ENCODE measurements at regions not wholly inside any gene's neighbourhood (a gene's known extent, or its start where the extent isn't known, plus 50 kb on each side); places are given as distances from the start of the nearest gene placed in this dataset.

DNA sequence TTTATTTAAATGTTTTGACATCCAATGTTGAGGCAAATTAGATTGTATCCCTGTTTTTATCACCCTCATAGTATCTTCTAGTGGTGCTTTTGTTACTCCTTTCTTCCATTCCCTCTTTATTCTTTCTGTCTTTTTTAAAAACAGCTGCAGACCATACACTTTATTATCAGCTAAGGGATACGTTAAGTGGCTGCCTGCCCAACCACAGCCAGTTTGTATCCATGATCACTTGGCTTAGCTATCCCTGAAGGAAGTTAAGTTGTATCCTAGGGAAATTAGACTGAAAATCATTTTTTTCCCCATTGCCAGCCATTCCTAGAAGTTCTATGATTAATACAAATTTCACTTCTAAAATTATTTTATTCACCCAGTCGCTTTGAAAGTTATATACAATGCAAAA is 1032.7 kb downstream of the NR2F1-AS1 start:
- TF ChIP-seq CTCF (IDR thresholded peaks at IDR 0.05; ENCODE audit: low read depth, low read length), result no peak
- TF ChIP-seq, protein P1, sequence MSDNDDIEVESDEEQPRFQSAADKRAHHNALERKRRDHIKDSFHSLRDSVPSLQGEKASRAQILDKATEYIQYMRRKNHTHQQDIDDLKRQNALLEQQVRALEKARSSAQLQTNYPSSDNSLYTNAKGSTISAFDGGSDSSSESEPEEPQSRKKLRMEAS (IDR thresholded peaks at IDR 0.05; ENCODE audit: low read depth, low read length), result no peak

Data from NB4 (cell line).